ENCODE measurements at regions not wholly inside any gene's neighbourhood (a gene's known extent, or its start where the extent isn't known, plus 50 kb on each side); places are given as distances from the start of the nearest gene placed in this dataset.

- no peaks in the 10 kb centered on the region for H3K27me3 ChIP-seq (ENCODE audit: insufficient read depth, poor library complexity, severe bottlenecking)
- no peak overlapping the region for H3K4me3 ChIP-seq (ENCODE audit: severe bottlenecking)
- H3K27ac ChIP-seq (ENCODE audit: poor library complexity, severe bottlenecking): no peak overlapping the region
- H3K36me3 ChIP-seq (ENCODE audit: low read depth): no peaks in the 10 kb centered on the region
- TF ChIP-seq CTCF (IDR thresholded peaks at IDR 0.05; ENCODE audit: poor library complexity, severe bottlenecking): no peak
- ATAC-seq (ENCODE audit: low read depth) (no peak), DNase-seq (ENCODE audit: low spot score) (no peak)
- H3K4me1 ChIP-seq (ENCODE audit: insufficient read depth, poor library complexity, severe bottlenecking): no peaks in the 10 kb centered on the region
- H3K9me3 ChIP-seq (ENCODE audit: severe bottlenecking): no peaks in the 10 kb centered on the region
These were observed 94.5 kb upstream of the CELF2 start for GRCh38 chr10:10923029-10923651.

GRCh38 chr10:10925667-10926066 is 92.0 kb upstream of the CELF2 start:
- no peak for ATAC-seq (ENCODE audit: low read depth)
- Histone ChIP-seq H3K36me3 (ENCODE audit: low read depth) (no peaks in the 10 kb centered on the region), H3K9me3 (ENCODE audit: severe bottlenecking) (no peaks in the 10 kb centered on the region), H3K27me3 (ENCODE audit: insufficient read depth, poor library complexity, severe bottlenecking) (no peaks in the 10 kb centered on the region), H3K4me3 (ENCODE audit: severe bottlenecking) (no peak overlapping the region), H3K27ac (ENCODE audit: poor library complexity, severe bottlenecking) (no peak overlapping the region), H3K4me1 (ENCODE audit: insufficient read depth, poor library complexity, severe bottlenecking) (no peaks in the 10 kb centered on the region)
- DNase-seq (ENCODE audit: low spot score): no peak
- TF ChIP-seq CTCF (IDR thresholded peaks at IDR 0.05; ENCODE audit: poor library complexity, severe bottlenecking): no peak

DNA sequence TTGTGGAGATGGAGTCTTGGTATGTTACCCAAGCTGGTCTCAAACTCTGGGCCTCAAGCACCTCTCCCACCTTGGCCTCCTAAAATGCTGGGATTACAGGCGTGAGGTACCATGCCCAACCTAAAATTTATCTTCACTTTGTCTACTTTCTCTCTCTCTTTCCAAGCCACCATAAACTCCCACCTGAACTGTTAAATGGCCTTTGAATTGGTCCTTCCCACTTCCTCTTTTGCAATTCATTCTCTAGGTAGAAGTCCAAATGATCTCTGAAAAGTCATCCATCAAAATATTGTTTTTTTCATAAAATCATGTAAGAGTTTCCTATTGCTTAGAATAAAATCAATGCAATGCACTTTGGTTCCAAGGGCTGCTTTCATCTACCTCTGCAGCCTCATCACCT is 90.1 kb upstream of the CELF2 start:
- ATAC-seq (ENCODE audit: low read depth): no peak
- no peaks in the 10 kb centered on the region for H3K36me3 ChIP-seq (ENCODE audit: low read depth)
- H3K9me3 ChIP-seq (ENCODE audit: severe bottlenecking): no peaks in the 10 kb centered on the region
- H3K4me3 ChIP-seq (ENCODE audit: severe bottlenecking): no peak overlapping the region
- H3K27ac ChIP-seq (ENCODE audit: poor library complexity, severe bottlenecking): no peak overlapping the region
- DNase-seq (ENCODE audit: low spot score): no peak
- no peaks in the 10 kb centered on the region for H3K27me3 ChIP-seq (ENCODE audit: insufficient read depth, poor library complexity, severe bottlenecking)
- TF ChIP-seq CTCF (IDR thresholded peaks at IDR 0.05; ENCODE audit: poor library complexity, severe bottlenecking): no peak
- no peaks in the 10 kb centered on the region for H3K4me1 ChIP-seq (ENCODE audit: insufficient read depth, poor library complexity, severe bottlenecking)

DNA sequence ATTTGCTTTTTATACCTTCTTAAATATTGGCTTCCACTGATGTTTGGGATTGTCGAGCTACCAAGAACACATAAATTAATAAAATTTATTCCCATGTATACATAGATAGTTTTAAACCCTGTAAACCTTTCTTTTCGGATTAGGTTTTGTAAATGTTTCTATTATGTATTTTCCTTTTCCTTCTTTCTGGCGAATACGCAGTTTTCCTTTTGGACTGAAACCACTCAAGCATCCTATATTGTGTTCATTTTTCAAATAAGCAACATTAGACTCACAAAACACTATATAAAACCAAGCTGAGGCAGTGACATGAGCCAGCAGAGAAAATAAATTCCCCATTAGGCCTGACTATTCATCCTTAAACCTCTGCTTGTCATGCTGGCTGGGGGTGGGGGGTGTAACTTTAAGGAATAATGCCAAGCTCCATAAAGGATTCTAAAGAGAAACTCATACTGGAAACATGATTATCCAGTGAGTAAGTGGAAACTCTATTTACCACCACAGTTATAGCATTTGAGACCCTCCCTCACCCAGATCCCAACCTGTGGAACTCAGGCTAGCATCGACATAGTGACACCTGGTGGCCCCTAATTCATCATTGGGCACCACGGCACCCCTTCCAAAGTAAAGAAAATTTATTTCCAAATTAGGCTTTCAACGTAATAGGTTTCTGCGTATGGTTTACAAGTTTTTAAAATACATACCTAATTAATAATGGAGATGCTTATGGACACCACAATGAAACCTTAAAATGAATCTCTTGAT is 86.5 kb upstream of the CELF2 start:
- Histone ChIP-seq H3K4me1 (ENCODE audit: insufficient read depth, poor library complexity, severe bottlenecking) (no peaks in the 10 kb centered on the region), H3K36me3 (ENCODE audit: low read depth) (no peaks in the 10 kb centered on the region), H3K9me3 (ENCODE audit: severe bottlenecking) (no peaks in the 10 kb centered on the region), H3K27me3 (ENCODE audit: insufficient read depth, poor library complexity, severe bottlenecking) (no peaks in the 10 kb centered on the region), H3K27ac (ENCODE audit: poor library complexity, severe bottlenecking) (no peak overlapping the region), H3K4me3 (ENCODE audit: severe bottlenecking) (no peak overlapping the region)
- peak; percentile 19 for TF ChIP-seq CTCF (IDR thresholded peaks at IDR 0.05; ENCODE audit: poor library complexity, severe bottlenecking)
- no peak for ATAC-seq (ENCODE audit: low read depth)
- no peak for DNase-seq (ENCODE audit: low spot score)

DNA sequence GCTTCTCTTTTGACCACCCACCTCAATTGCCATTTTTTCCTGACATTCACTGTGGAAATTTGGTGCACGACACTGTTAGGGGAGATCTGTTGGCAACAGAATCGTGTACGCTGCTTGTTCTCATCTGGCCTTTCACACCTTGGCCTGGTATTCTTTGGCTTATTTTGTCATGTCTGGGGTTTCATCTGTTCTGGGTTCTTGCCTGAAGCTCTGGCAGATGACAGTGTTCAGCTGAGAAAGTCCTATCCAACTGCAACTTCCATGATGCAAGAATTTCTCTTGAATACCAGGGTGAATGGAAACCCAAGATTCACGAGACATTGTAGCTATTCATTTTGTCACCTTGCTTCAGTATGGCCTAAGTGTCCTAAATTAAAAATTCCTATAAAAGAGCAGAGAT is 82.6 kb upstream of the CELF2 start:
- Histone ChIP-seq H3K4me1 (ENCODE audit: insufficient read depth, poor library complexity, severe bottlenecking) (no peaks in the 10 kb centered on the region), H3K9me3 (ENCODE audit: severe bottlenecking) (no peaks in the 10 kb centered on the region), H3K36me3 (ENCODE audit: low read depth) (no peaks in the 10 kb centered on the region), H3K27ac (ENCODE audit: poor library complexity, severe bottlenecking) (no peak overlapping the region), H3K27me3 (ENCODE audit: insufficient read depth, poor library complexity, severe bottlenecking) (no peaks in the 10 kb centered on the region), H3K4me3 (ENCODE audit: severe bottlenecking) (no peak overlapping the region)
- TF ChIP-seq CTCF (IDR thresholded peaks at IDR 0.05; ENCODE audit: poor library complexity, severe bottlenecking): no peak
- DNase-seq (ENCODE audit: low spot score) (no peak), ATAC-seq (ENCODE audit: low read depth) (no peak)

Measured in RWPE2 (cell line).